Lower lobe of right lung (tissue), 2 donors: ENCODE measurements at regions not wholly inside any gene's neighbourhood (a gene's known extent, or its start where the extent isn't known, plus 50 kb on each side); places are given as distances from the start of the nearest gene placed in this dataset.

Experiments
- ATAC-seq, 2 donors: fragments of 200-7000 bp; cut with Tn5 transposase; one replicate each; pipeline ENCODE4 v1.9.1; 2020 to 2022; ENCODE audit warnings: mild to moderate bottlenecking in 2 of 2, moderate library complexity in 2 of 2
- DNase-seq: peaks from one replicate; pipeline ENCODE4 v3.0.0-alpha.2; 2020
- H3K27ac ChIP-seq: fragments of 200-600 bp; one replicate; pipeline ENCODE4 v1.8.0; 2022
- H3K27me3 ChIP-seq: fragments of 200-600 bp; one replicate; pipeline ENCODE4 v1.8.0; 2022; ENCODE audit warnings: low read depth
- H3K36me3 ChIP-seq: fragments of 200-600 bp; one replicate; pipeline ENCODE4 v1.8.0; 2022; ENCODE audit warnings: mild to moderate bottlenecking
- H3K4me1 ChIP-seq: fragments of 200-600 bp; one replicate; pipeline ENCODE4 v1.8.0; 2022
- H3K4me3 ChIP-seq: fragments of 200-600 bp; one replicate; pipeline ENCODE4 v1.8.0; 2022; ENCODE audit warnings: mild to moderate bottlenecking
- H3K9me3 ChIP-seq: fragments of 200-600 bp; one replicate; pipeline ENCODE4 v1.8.0; 2022
- CTCF ChIP-seq: fragments of 200-600 bp; IDR thresholded peaks from one replicate; pipeline ENCODE4 v1.8.0; 2022; ENCODE audit warnings: antibody characterized with exemption, mild to moderate bottlenecking
- intact Hi-C: fragments of 100-400 bp; cut with DNase I; formaldehyde crosslinking; loops from one replicate; pipeline ENCODE4 v1.11.0; 2022
- donor health status: DM: no; HTN: yes; CAD: no; lungs with severe emphysema.

GRCh38 chr2:6297238-6297637 lies 568.5 kb downstream of the CMPK2 start:
- H3K36me3 ChIP-seq: no peaks in the 10 kb centered on the region
- no peak for TF ChIP-seq CTCF
- H3K4me3 ChIP-seq: no peak overlapping the region
- no peak overlapping the region for H3K27ac ChIP-seq
- H3K4me1 ChIP-seq: no peaks in the 10 kb centered on the region
- no peaks in the 10 kb centered on the region for H3K27me3 ChIP-seq
- DNase-seq: no peak
- intact Hi-C loops: no loop called here
- ATAC-seq: no peak
- H3K9me3 ChIP-seq: no peaks in the 10 kb centered on the region

GRCh38 chr2:6301426-6301825 lies 564.3 kb downstream of the CMPK2 start:
- H3K27me3 ChIP-seq: no peaks in the 10 kb centered on the region
- intact Hi-C loops: no loop called here
- TF ChIP-seq CTCF: no peak
- H3K27ac ChIP-seq: no peak overlapping the region
- H3K4me1 ChIP-seq: no peaks in the 10 kb centered on the region
- no peaks in the 10 kb centered on the region for H3K9me3 ChIP-seq
- H3K4me3 ChIP-seq: no peak overlapping the region
- H3K36me3 ChIP-seq: no peaks in the 10 kb centered on the region
- peak; percentile 46 to 50 for ATAC-seq
- DNase-seq: no peak

GRCh38 chr2:6308986-6309385 lies 556.7 kb downstream of the CMPK2 start:
- ATAC-seq (no peak), DNase-seq (no peak)
- Histone ChIP-seq H3K9me3 (no peaks in the 10 kb centered on the region), H3K27me3 (no peaks in the 10 kb centered on the region), H3K27ac (no peak overlapping the region), H3K4me1 (no peaks in the 10 kb centered on the region), H3K36me3 (no peaks in the 10 kb centered on the region), H3K4me3 (no peak overlapping the region)
- TF ChIP-seq CTCF: no peak
- intact Hi-C loops: no loop called here

- no peaks in the 10 kb centered on the region for H3K4me1 ChIP-seq
- DNase-seq (no peak), ATAC-seq (no peak)
- intact Hi-C loops: no loop called here
- no peak for TF ChIP-seq CTCF
- no peak overlapping the region for H3K27ac ChIP-seq
- no peaks in the 10 kb centered on the region for H3K27me3 ChIP-seq
- H3K4me3 ChIP-seq: no peak overlapping the region
- H3K9me3 ChIP-seq: no peaks in the 10 kb centered on the region
- H3K36me3 ChIP-seq: no peaks in the 10 kb centered on the region
Measured at GRCh38 chr2:6309415-6310255, 556.1 kb downstream of the CMPK2 start.

- Histone ChIP-seq H3K4me3 (no peak overlapping the region), H3K9me3 (no peaks in the 10 kb centered on the region), H3K27ac (no peak overlapping the region), H3K27me3 (no peaks in the 10 kb centered on the region), H3K36me3 (no peaks in the 10 kb centered on the region), H3K4me1 (no peaks in the 10 kb centered on the region)
- DNase-seq: no peak
- intact Hi-C loops: no loop called here
- no peak for TF ChIP-seq CTCF
- ATAC-seq: peak in 1 of 2 donors; percentile 21
Measured at GRCh38 chr2:6310256-6311215, 555.2 kb downstream of the CMPK2 start.
